ENCODE measurements at regions not wholly inside any gene's neighbourhood (a gene's known extent, or its start where the extent isn't known, plus 50 kb on each side); places are given as distances from the start of the nearest gene placed in this dataset.

GRCh38 chr15:93266291-93266690 lies 177.3 kb upstream of the RGMA start:
- no peak for TF ChIP-seq POLR2A (IDR thresholded peaks at IDR 0.05)
- TF ChIP-seq CTCF (IDR thresholded peaks at IDR 0.05) = no peak
